ENCODE measurements at regions not wholly inside any gene's neighbourhood (a gene's known extent, or its start where the extent isn't known, plus 50 kb on each side); places are given as distances from the start of the nearest gene placed in this dataset.

GRCh38 chr7:46058086-46058823 lies 137.2 kb upstream of the IGFBP3 start:
- H2AFZ ChIP-seq, result no peak overlapping the region
- no peak overlapping the region for H3K4me3 Mint-ChIP-seq
- H3K27ac ChIP-seq (ENCODE audit: low read depth), result no peak overlapping the region
- no peak overlapping the region for H3K27ac Mint-ChIP-seq
- H3K9me2 ChIP-seq (ENCODE audit: insufficient read depth), result no peaks in the 10 kb centered on the region
- H3K9me3 Mint-ChIP-seq, result no peaks in the 10 kb centered on the region; the same call in 2 of the 3 replicates
- H3K36me3 ChIP-seq (ENCODE audit: insufficient read depth), result no peaks in the 10 kb centered on the region
- H3K4me2 ChIP-seq, result no peak overlapping the region
- H3K36me3 Mint-ChIP-seq (ENCODE audit: low read depth), result no peaks in the 10 kb centered on the region
- H3K79me2 ChIP-seq (replicated peaks; ENCODE audit: insufficient read depth), result no peaks in the 10 kb centered on the region
- no peak overlapping the region for H3K4me3 ChIP-seq
- DNase-seq (ENCODE audit: low spot score) (no peak), ATAC-seq (no peak)
- no peaks in the 10 kb centered on the region for H3K27me3 ChIP-seq (ENCODE audit: insufficient read depth)
- no peak for TF ChIP-seq CREB1 (CRISPR knock-in tag; IDR thresholded peaks at IDR 0.05; ENCODE audit: low read depth)
- no peak for TF ChIP-seq EZH2 (IDR thresholded peaks at IDR 0.05; ENCODE audit: low read depth, unreplicated experiment)
- no peak for TF ChIP-seq ZNF331 (CRISPR knock-in tag; IDR thresholded peaks at IDR 0.05; ENCODE audit: low read depth)
- TF ChIP-seq CTCF (conservative IDR thresholded peaks at IDR 0.05; ENCODE audit: low read depth in 2 of 2), result no peak
- TF ChIP-seq ETS1 (IDR thresholded peaks at IDR 0.05), result no peak
- TF ChIP-seq STAT1 (IDR thresholded peaks at IDR 0.05; ENCODE audit: unreplicated experiment), result no peak
- TF ChIP-seq EZH2phosphoT487 (IDR thresholded peaks at IDR 0.05; ENCODE audit: unreplicated experiment), result no peak
- TF ChIP-seq JUNB (IDR thresholded peaks at IDR 0.05; ENCODE audit: unreplicated experiment), result no peak
- no peak for TF ChIP-seq POLR2AphosphoS5 (IDR thresholded peaks at IDR 0.05; ENCODE audit: low read depth)
- no peak for TF ChIP-seq NANOG (IDR thresholded peaks at IDR 0.05; ENCODE audit: borderline replicate concordance)
- no peak for TF ChIP-seq REST (IDR thresholded peaks at IDR 0.05; ENCODE audit: unreplicated experiment)
- no peak for TF ChIP-seq ZNF114 (CRISPR knock-in tag; IDR thresholded peaks at IDR 0.05)
- no peak for TF ChIP-seq ZNF462 (CRISPR knock-in tag; IDR thresholded peaks at IDR 0.05)
- peaks cover 4% of the 10 kb centered on the region for H3K27me3 Mint-ChIP-seq (ENCODE audit: insufficient read depth, low read depth, poor library complexity)
- no peaks in the 10 kb centered on the region for H4K20me1 ChIP-seq (replicated peaks; ENCODE audit: insufficient read depth)
- no peaks in the 10 kb centered on the region for H3F3A ChIP-seq (replicated peaks; ENCODE audit: low read depth)
- no peaks in the 10 kb centered on the region for H3K4me1 ChIP-seq (ENCODE audit: insufficient read depth)
- no peaks in the 10 kb centered on the region for H3K4me1 Mint-ChIP-seq
